ENCODE measurements at regions not wholly inside any gene's neighbourhood (a gene's known extent, or its start where the extent isn't known, plus 50 kb on each side); places are given as distances from the start of the nearest gene placed in this dataset.

GRCh38 chr4:110368409-110368808, 107.5 kb upstream of the ENPEP start:
- TF ChIP-seq CTCF (IDR thresholded peaks at IDR 0.05) (no peak), POLR2A (IDR thresholded peaks at IDR 0.05) (no peak)
